Ovary (tissue), 3 donors: ENCODE measurements at regions not wholly inside any gene's neighbourhood (a gene's known extent, or its start where the extent isn't known, plus 50 kb on each side); places are given as distances from the start of the nearest gene placed in this dataset.

Experiments used
- EP300 ChIP-seq: sonication (generic); formaldehyde crosslinking; IDR thresholded peaks from one replicate; pipeline ENCODE4 v1.6.1; 2017; ENCODE audit warnings: antibody characterized with exemption
- POLR2A ChIP-seq: fragments of 450-650 bp; IDR thresholded peaks from one replicate; pipeline ENCODE4 v1.6.1; 2017; ENCODE audit warnings: antibody characterized with exemption, mild to moderate bottlenecking, moderate library complexity
- TF ChIP-seq, protein P1 (sequence below), 3 donors: fragments of 450-650 bp in 2 of 3; fragments of 200-600 bp in 1 of 3; IDR thresholded peaks; one replicate each; pipeline versions ENCODE4 v1.5.1 to v1.8.0; 2016 to 2022; ENCODE audit warnings: antibody characterized with exemption in 3 of 3, mild to moderate bottlenecking in 1 of 3
- donor health status: DM: no; HTN: no; CAD: no.

DNA sequence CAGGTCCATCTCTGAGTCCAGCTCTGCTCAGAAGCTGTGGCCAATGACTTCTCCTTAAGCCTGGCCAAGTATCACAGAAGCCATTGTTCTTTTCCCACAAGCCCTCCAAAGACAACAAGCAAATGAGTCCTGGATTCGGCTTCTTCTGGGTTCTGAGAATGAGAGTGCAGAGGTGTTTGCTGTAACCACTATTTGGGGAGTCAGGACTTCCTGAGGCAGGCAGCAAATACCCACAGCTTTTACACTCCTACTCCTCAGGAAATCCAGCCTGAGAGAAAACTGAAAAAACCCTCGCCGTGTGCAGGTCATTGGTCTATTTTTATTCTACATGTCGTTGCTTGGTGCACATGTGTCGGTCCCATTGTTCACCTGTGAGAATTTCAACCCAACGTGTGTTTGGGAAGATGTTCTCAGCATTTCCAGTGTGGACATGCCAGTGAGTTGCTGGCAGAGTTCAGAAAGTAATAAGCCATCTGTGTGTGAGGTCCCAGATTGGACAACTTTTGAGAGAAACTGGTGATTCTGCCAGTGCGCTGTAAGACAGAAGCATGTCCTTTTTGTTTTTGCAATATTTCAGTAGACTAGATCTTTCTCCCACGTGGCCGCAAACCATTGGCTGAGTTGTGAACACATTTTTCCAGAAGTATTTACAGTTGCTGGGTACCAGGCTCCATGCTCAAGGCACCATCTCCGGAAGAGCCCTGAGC, 121.6 kb upstream of the LYZL2 start:
- TF ChIP-seq POLR2A (no peak), EP300 (no peak)
- TF ChIP-seq, protein P1, sequence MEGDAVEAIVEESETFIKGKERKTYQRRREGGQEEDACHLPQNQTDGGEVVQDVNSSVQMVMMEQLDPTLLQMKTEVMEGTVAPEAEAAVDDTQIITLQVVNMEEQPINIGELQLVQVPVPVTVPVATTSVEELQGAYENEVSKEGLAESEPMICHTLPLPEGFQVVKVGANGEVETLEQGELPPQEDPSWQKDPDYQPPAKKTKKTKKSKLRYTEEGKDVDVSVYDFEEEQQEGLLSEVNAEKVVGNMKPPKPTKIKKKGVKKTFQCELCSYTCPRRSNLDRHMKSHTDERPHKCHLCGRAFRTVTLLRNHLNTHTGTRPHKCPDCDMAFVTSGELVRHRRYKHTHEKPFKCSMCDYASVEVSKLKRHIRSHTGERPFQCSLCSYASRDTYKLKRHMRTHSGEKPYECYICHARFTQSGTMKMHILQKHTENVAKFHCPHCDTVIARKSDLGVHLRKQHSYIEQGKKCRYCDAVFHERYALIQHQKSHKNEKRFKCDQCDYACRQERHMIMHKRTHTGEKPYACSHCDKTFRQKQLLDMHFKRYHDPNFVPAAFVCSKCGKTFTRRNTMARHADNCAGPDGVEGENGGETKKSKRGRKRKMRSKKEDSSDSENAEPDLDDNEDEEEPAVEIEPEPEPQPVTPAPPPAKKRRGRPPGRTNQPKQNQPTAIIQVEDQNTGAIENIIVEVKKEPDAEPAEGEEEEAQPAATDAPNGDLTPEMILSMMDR (IDR thresholded peaks at IDR 0.05), result no peak
